ENCODE measurements at regions not wholly inside any gene's neighbourhood (a gene's known extent, or its start where the extent isn't known, plus 50 kb on each side); places are given as distances from the start of the nearest gene placed in this dataset.

- peak; percentile 41 for DNase-seq
Observed at GRCh38 chr1:5394111-5394510, 598.1 kb downstream of the NPHP4 start.

GRCh38 chr1:5393603-5394002, 598.6 kb downstream of the NPHP4 start:
- no peak for DNase-seq

GRCh38 chr1:5393146-5393545, 599.1 kb downstream of the NPHP4 start:
- no peak for DNase-seq

- no peak for DNase-seq
Observed at GRCh38 chr1:5391725-5392124, 600.5 kb downstream of the NPHP4 start.

- DNase-seq, result no peak
Observed at GRCh38 chr1:5390504-5390903, 601.7 kb downstream of the NPHP4 start.

GRCh38 chr1:5389101-5389885, 602.9 kb downstream of the NPHP4 start:
- DNase-seq, result no peak

- no peak for DNase-seq
Observed at GRCh38 chr1:5388622-5389021, 603.6 kb downstream of the NPHP4 start.

GRCh38 chr1:5386371-5386770, 605.9 kb downstream of the NPHP4 start:
- no peak for DNase-seq

GRCh38 chr1:5385956-5386355, 606.3 kb downstream of the NPHP4 start:
- DNase-seq, result no peak

- no peak for DNase-seq
Observed at GRCh38 chr1:5385096-5385799, 607.0 kb downstream of the NPHP4 start.

GRCh38 chr1:5381491-5381890, 610.7 kb downstream of the NPHP4 start:
- DNase-seq, result no peak

GRCh38 chr1:5379176-5379759, 613.0 kb downstream of the NPHP4 start:
- DNase-seq, result no peak

GRCh38 chr1:5376538-5377247, 615.5 kb downstream of the NPHP4 start:
- no peak for DNase-seq

- DNase-seq, result no peak
Observed at GRCh38 chr1:5375481-5375880, 616.7 kb downstream of the NPHP4 start.

- no peak for DNase-seq
Observed at GRCh38 chr1:5374192-5374591, 618.0 kb downstream of the NPHP4 start.

- DNase-seq, result no peak
Observed at GRCh38 chr1:5373281-5373680, 618.9 kb downstream of the NPHP4 start.

GRCh38 chr1:5371270-5371669, 621.0 kb downstream of the NPHP4 start:
- no peak for DNase-seq

- DNase-seq, result no peak
Observed at GRCh38 chr1:5370311-5370710, 621.9 kb downstream of the NPHP4 start.

- no peak for DNase-seq
Observed at GRCh38 chr1:5369223-5369622, 623.0 kb downstream of the NPHP4 start.

GRCh38 chr1:5368201-5368600, 624.0 kb downstream of the NPHP4 start:
- DNase-seq, result no peak

GRCh38 chr1:5367306-5367705, 624.9 kb downstream of the NPHP4 start:
- no peak for DNase-seq

- DNase-seq, result no peak
Observed at GRCh38 chr1:5365751-5366150, 626.5 kb downstream of the NPHP4 start.

GRCh38 chr1:5364591-5364990, 627.6 kb downstream of the NPHP4 start:
- DNase-seq, result no peak

- DNase-seq, result no peak
Observed at GRCh38 chr1:5354681-5355080, 637.5 kb downstream of the NPHP4 start.
